CD4-positive, alpha-beta T cell (primary cell): ENCODE measurements at regions not wholly inside any gene's neighbourhood (a gene's known extent, or its start where the extent isn't known, plus 50 kb on each side); places are given as distances from the start of the nearest gene placed in this dataset.

Experiments used
- ATAC-seq: fragments of 200-7000 bp; cut with Tn5 transposase; one replicate; pipeline ENCODE4 v1.10.0; 2022; ENCODE audit warnings: mild to moderate bottlenecking; ENCODE audit not compliant: poor library complexity
- CTCF ChIA-PET: fragments of 350-600 bp; sonication (Branson Sonifier 250); formaldehyde crosslinking; loops from one replicate; lab custom pipeline; 2021; ENCODE audit warnings: antibody characterized with exemption, inconsistent platforms; lab: Charles Lee
- POLR2A ChIA-PET: fragments of 350-600 bp; sonication (Branson Sonifier 250); formaldehyde crosslinking; loops from one replicate; lab custom pipeline; 2021; ENCODE audit warnings: antibody characterized with exemption, inconsistent platforms; lab: Charles Lee
- DNase-seq, 14 experiments: peaks; one replicate each; pipeline ENCODE4 v3.0.0-alpha.2; 2013 to 2020; ENCODE audit warnings: mixed read lengths in 2 of 14
- H3K27ac ChIP-seq, 2 donors: one replicate each; pipeline versions ENCODE4 v1.5.1 to v1.7.0; 2013; ENCODE audit warnings: low read length in 2 of 2, low read depth in 1 of 2, mild to moderate bottlenecking in 1 of 2
- H3K27me3 ChIP-seq, 2 experiments: 1 replicate in 1 of 2; 2 replicates in 1 of 2; pipeline versions ENCODE4 v1.6.1 to v1.7.0; 2013; ENCODE audit warnings: low read length in 2 of 2, control low read depth in 1 of 2, mild to moderate bottlenecking in 1 of 2, moderate library complexity in 1 of 2; ENCODE audit not compliant: insufficient read depth in 2 of 2, control insufficient read depth in 1 of 2
- H3K36me3 ChIP-seq: one replicate; pipeline ENCODE4 v1.6.1; 2013; ENCODE audit warnings: low read length, control low read depth; ENCODE audit not compliant: insufficient read depth
- H3K4me1 ChIP-seq: one replicate; pipeline ENCODE4 v1.6.1; 2013; ENCODE audit warnings: low read length, control low read depth; ENCODE audit not compliant: insufficient read depth
- H3K4me3 ChIP-seq: one replicate; pipeline ENCODE4 v1.5.1; 2013; ENCODE audit warnings: mild to moderate bottlenecking, low read length, moderate library complexity
- H3K9me3 ChIP-seq, 2 experiments: 1 replicate in 1 of 2; 2 replicates in 1 of 2; pipeline versions ENCODE4 v1.6.1 to v1.7.0; 2013; ENCODE audit warnings: low read length in 2 of 2, mild to moderate bottlenecking in 2 of 2, control low read depth in 1 of 2, moderate library complexity in 1 of 2; ENCODE audit not compliant: control insufficient read depth in 1 of 2, insufficient read depth in 1 of 2
- H3K27ac Mint-ChIP-seq: one replicate; pipeline ENCODE4 v1.8.0; 2020; ENCODE audit warnings: mixed read lengths
- H3K27me3 Mint-ChIP-seq: one replicate; pipeline ENCODE4 v1.8.0; 2021; ENCODE audit warnings: mixed read lengths
- H3K36me3 Mint-ChIP-seq: one replicate; pipeline ENCODE4 v1.8.0; 2021; ENCODE audit warnings: low read depth, mixed read lengths
- H3K4me1 Mint-ChIP-seq: one replicate; pipeline ENCODE4 v1.8.0; 2021; ENCODE audit warnings: low read depth, mixed read lengths
- H3K4me3 Mint-ChIP-seq: one replicate; pipeline ENCODE4 v1.8.0; 2020; ENCODE audit warnings: mild to moderate bottlenecking, mixed read lengths
- H3K9me3 Mint-ChIP-seq: one replicate; pipeline ENCODE4 v1.8.0; 2020; ENCODE audit warnings: mixed read lengths
- intact Hi-C, 2 experiments: fragments of 100-400 bp; cut with DNase I in 1 of 2; cut with micrococcal nuclease in 1 of 2; formaldehyde crosslinking; loops; one replicate each; pipeline versions ENCODE4 v1.15.1 to v1.9.0; 2023 to 2025; cut with DNase I, micrococcal nuclease
- TF ChIP-seq, protein P1 (sequence below): fragments of 200-600 bp; IDR thresholded peaks from one replicate; pipeline ENCODE4 v1.8.0; 2022; ENCODE audit warnings: antibody characterized with exemption, mild to moderate bottlenecking

DNA sequence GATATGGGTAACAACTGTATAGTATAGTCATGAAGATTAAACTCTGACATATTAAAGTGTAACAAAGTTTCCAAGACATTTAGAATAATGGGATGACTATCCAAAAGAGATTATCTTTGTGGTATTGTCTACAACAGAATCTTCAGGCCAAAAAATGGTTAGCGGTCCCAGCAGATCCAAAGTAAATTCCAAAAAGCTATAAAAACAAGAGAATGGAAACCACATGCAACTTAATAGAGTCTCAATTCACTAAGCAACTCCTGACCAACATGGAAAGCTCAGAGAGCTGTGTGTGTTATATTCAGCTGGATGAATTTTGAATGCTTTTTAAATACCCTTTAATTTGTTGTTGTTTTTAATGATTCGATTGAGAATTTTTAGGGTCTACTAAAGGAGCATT is 688.2 kb downstream of the CETN3 start:
- TF ChIP-seq, protein P1, sequence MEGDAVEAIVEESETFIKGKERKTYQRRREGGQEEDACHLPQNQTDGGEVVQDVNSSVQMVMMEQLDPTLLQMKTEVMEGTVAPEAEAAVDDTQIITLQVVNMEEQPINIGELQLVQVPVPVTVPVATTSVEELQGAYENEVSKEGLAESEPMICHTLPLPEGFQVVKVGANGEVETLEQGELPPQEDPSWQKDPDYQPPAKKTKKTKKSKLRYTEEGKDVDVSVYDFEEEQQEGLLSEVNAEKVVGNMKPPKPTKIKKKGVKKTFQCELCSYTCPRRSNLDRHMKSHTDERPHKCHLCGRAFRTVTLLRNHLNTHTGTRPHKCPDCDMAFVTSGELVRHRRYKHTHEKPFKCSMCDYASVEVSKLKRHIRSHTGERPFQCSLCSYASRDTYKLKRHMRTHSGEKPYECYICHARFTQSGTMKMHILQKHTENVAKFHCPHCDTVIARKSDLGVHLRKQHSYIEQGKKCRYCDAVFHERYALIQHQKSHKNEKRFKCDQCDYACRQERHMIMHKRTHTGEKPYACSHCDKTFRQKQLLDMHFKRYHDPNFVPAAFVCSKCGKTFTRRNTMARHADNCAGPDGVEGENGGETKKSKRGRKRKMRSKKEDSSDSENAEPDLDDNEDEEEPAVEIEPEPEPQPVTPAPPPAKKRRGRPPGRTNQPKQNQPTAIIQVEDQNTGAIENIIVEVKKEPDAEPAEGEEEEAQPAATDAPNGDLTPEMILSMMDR = no peak
- Histone ChIP-seq H3K4me1 (no peaks in the 10 kb centered on the region), H3K9me3 (no peaks in the 10 kb centered on the region), H3K4me3 (no peak overlapping the region), H3K36me3 (no peaks in the 10 kb centered on the region), H3K27ac (no peak overlapping the region), H3K27me3 (no peaks in the 10 kb centered on the region)
- Mint-ChIP-seq H3K36me3 (no peaks in the 10 kb centered on the region), H3K27ac (no peak overlapping the region), H3K4me3 (no peak overlapping the region), H3K27me3 (no peaks in the 10 kb centered on the region), H3K4me1 (no peaks in the 10 kb centered on the region), H3K9me3 (peaks cover under 1% of the 10 kb centered on the region)
- ChIA-PET CTCF (interaction anchor here (1.2 kb wide), 1 partner anchor 9 kb away, joined by 3 read pairs; no protein-coding TSS in a partner anchor), POLR2A (no interaction called here)
- ATAC-seq = no peak
- DNase-seq = no peak
- intact Hi-C loops = no loop called here

DNA sequence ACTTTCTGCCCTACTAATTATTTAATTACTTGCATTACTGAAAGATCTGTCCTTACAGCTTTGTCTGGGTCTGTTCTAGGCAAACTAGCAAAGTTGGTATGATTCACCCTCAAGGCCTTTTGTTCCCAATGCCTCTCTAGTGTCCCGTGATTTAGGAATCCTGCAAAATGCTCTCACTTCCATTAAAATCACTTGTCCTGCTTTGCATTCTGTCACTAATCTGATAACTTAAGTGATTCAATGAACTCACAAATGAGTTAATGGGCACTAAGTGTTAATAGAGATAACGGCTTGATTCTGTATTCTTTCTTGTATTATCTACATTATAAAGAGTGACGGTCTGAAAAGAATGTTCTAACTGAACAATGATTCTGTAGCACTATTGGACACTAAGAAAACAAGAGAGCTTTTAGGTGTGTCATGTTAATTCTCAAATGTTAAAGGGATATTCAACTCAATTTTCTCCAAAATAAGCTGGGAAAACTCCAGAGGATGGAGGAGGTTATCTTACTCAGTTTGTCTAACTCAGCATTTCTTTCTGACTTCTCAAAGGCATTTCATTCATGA is 697.3 kb downstream of the CETN3 start:
- Mint-ChIP-seq H3K27ac (no peak overlapping the region), H3K27me3 (no peaks in the 10 kb centered on the region)
- TF ChIP-seq, protein P1 = no peak

DNA sequence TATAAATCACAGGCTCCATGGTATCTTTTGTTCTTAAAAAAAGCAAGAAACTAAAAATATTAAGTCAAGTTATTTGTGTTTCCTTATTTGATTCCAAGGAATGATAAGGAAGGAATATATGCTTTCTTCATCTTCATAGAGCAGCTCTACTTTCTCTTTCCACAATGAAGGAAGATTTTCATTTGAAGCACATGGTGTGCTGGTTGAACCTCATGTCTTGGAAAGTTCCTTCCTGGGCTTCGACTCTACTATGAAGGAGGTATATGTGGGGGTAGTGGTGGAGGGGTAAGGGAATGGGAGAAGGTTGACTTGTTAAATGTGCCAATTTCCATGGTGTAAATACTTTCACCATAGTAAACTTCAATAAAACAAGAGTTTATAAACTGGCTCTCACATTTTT is 698.0 kb downstream of the CETN3 start:
- Mint-ChIP-seq H3K27ac (no peak overlapping the region), H3K36me3 (no peaks in the 10 kb centered on the region), H3K27me3 (no peaks in the 10 kb centered on the region), H3K4me1 (no peaks in the 10 kb centered on the region), H3K4me3 (no peak overlapping the region), H3K9me3 (peaks cover 4% of the 10 kb centered on the region)
- intact Hi-C loops = no loop called here
- Histone ChIP-seq H3K27me3 (no peaks in the 10 kb centered on the region), H3K9me3 (no peaks in the 10 kb centered on the region), H3K36me3 (no peaks in the 10 kb centered on the region), H3K4me1 (no peaks in the 10 kb centered on the region), H3K27ac (no peak overlapping the region), H3K4me3 (no peak overlapping the region)
- TF ChIP-seq, protein P1 = no peak
- DNase-seq = no peak
- CTCF ChIA-PET = no interaction called here
- no peak for ATAC-seq
- POLR2A ChIA-PET = no interaction called here

More for the DNA sequence above, 697.3 kb downstream of the CETN3 start:
- no peaks in the 10 kb centered on the region for H3K36me3 ChIP-seq
- Mint-ChIP-seq H3K36me3 (no peaks in the 10 kb centered on the region), H3K4me3 (no peak overlapping the region), H3K9me3 (peaks cover 4% of the 10 kb centered on the region), H3K4me1 (no peaks in the 10 kb centered on the region)
- DNase-seq (no peak), ATAC-seq (no peak)
- no peak overlapping the region for H3K27ac ChIP-seq
- H3K4me3 ChIP-seq = no peak overlapping the region
- ChIA-PET POLR2A (no interaction called here), CTCF (no interaction called here)
- no peaks in the 10 kb centered on the region for H3K4me1 ChIP-seq
- intact Hi-C loops = no loop called here
- H3K9me3 ChIP-seq = no peaks in the 10 kb centered on the region
- no peaks in the 10 kb centered on the region for H3K27me3 ChIP-seq
